Transverse colon (tissue), 4 donors: ENCODE measurements at regions not wholly inside any gene's neighbourhood (a gene's known extent, or its start where the extent isn't known, plus 50 kb on each side); places are given as distances from the start of the nearest gene placed in this dataset.

Source experiments
- POLR2A ChIP-seq: fragments of 450-650 bp; IDR thresholded peaks from one replicate; pipeline ENCODE4 v1.6.1; 2016; ENCODE audit warnings: antibody characterized with exemption, mild to moderate bottlenecking, moderate library complexity
- POLR2AphosphoS5 ChIP-seq, 3 donors: sonication (generic); formaldehyde crosslinking; IDR thresholded peaks; one replicate each; pipeline ENCODE4 v1.6.1; 2016; ENCODE audit warnings: antibody characterized with exemption in 3 of 3
- TF ChIP-seq, protein P1 (sequence below), 5 experiments: fragments of 200-600 bp in 3 of 5; fragments of 450-650 bp in 2 of 5; sonication (generic) in 3 of 5; IDR thresholded peaks; 1 replicate in 2 of 5; 2 replicates in 3 of 5; pipeline ENCODE4 v1.5.1; 2016 to 2017; ENCODE audit warnings: antibody characterized with exemption in 5 of 5, inconsistent platforms in 3 of 5, mild to moderate bottlenecking in 2 of 5, moderate library complexity in 1 of 5

DNA sequence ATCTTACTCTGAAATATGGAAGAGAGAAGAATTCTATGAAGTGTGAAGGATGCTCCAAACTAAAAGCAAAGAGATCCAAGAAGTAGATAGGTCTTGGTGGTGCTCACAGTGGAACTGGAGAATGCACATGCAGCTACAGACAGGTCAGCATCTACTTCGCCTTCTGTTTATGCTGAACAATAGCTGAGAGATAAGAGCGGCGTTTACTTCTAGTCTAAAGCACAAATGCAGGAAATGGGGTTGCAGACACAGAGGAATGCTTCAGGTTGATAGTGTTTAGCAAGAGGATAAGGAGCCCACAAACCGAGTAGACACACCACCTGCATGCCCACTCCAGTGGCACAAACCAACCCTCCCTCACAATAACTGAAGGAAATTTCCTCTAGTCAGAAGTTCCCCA, 180.0 kb upstream of the RGMB start:
- TF ChIP-seq, protein P1, sequence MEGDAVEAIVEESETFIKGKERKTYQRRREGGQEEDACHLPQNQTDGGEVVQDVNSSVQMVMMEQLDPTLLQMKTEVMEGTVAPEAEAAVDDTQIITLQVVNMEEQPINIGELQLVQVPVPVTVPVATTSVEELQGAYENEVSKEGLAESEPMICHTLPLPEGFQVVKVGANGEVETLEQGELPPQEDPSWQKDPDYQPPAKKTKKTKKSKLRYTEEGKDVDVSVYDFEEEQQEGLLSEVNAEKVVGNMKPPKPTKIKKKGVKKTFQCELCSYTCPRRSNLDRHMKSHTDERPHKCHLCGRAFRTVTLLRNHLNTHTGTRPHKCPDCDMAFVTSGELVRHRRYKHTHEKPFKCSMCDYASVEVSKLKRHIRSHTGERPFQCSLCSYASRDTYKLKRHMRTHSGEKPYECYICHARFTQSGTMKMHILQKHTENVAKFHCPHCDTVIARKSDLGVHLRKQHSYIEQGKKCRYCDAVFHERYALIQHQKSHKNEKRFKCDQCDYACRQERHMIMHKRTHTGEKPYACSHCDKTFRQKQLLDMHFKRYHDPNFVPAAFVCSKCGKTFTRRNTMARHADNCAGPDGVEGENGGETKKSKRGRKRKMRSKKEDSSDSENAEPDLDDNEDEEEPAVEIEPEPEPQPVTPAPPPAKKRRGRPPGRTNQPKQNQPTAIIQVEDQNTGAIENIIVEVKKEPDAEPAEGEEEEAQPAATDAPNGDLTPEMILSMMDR (IDR thresholded peaks at IDR 0.05): no peak
- TF ChIP-seq POLR2AphosphoS5 (IDR thresholded peaks at IDR 0.05): no peak
- no peak for TF ChIP-seq POLR2A
